ENCODE measurements at regions not wholly inside any gene's neighbourhood (a gene's known extent, or its start where the extent isn't known, plus 50 kb on each side); places are given as distances from the start of the nearest gene placed in this dataset.

DNA sequence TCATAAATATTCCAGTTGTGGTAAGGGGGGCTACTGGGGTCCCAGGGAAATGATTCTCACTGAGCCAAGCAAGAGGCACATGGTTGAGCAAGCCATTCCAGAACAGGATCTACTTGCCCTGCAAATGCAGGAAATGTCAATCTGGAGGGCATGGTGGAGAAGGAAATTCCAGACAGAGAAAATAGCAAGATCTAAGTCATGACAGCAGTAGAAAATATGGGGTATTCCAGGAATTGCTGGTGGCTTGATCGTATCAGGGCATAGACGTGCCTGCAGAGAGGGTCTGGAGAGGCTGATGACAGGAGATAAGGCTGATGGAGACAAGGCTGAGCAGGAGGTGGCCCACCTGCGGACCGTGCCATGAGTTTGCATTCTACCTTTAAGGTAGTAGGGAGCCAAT, 566.3 kb upstream of the CADM1 start:
- DNase-seq = no peak
- whole genome bisulfite sequencing, 2 donors = 26 to 31% methylated on average over 4 of the region's 4 CpGs
- Histone ChIP-seq H3K27me3 (no peaks in the 10 kb centered on the region), H3K4me1 (peaks cover 0 to 6% (median 0%) of the 10 kb centered on the region in 4 donors), H3K27ac (no peak overlapping the region), H3K36me3 (no peaks in the 10 kb centered on the region), H3K4me3 (no peak overlapping the region), H3K9me3 (no peaks in the 10 kb centered on the region)
- ATAC-seq (ENCODE audit: low FRiP score in 2 of 2) = no peak
- TF ChIP-seq EP300 (IDR thresholded peaks at IDR 0.05) (no peak), POLR2A (IDR thresholded peaks at IDR 0.05) (no peak), CTCF (IDR thresholded peaks at IDR 0.05) (no peak), POLR2AphosphoS5 (IDR thresholded peaks at IDR 0.05) (no peak)

GRCh38 chr11:116066777-116067176, 562.6 kb upstream of the CADM1 start:
- Histone ChIP-seq H3K27me3 (no peaks in the 10 kb centered on the region), H3K4me1 (peaks cover 0 to 10% (median 4%) of the 10 kb centered on the region in 4 donors), H3K27ac (no peak overlapping the region), H3K36me3 (no peaks in the 10 kb centered on the region), H3K9me3 (no peaks in the 10 kb centered on the region), H3K4me3 (no peak overlapping the region)
- DNase-seq (no peak), ATAC-seq (ENCODE audit: low FRiP score in 2 of 2) (no peak)
- TF ChIP-seq POLR2A (IDR thresholded peaks at IDR 0.05) (no peak), CTCF (IDR thresholded peaks at IDR 0.05) (no peak), EP300 (IDR thresholded peaks at IDR 0.05) (no peak), POLR2AphosphoS5 (IDR thresholded peaks at IDR 0.05) (no peak)
- 88 to 98% methylated on average over 6 of the region's 6 CpGs for whole genome bisulfite sequencing, 2 donors

DNA sequence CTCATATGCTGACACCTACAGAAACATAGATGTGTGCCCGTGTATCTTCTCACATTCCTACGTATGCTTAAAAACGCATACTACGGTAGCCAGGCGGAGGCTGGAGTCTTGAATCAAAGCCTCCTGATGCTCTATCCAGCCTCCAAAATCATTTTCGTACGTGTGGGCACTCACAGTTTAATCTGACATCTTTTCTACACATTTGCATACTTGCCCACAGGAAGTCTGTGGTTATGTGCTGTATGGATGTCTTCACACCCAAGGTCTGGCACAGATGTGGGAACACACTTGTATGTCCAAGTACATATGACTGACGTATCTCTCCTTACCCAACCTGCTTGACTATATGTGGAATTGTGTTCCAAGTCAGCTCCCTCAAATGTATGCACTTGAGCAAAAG, 561.8 kb upstream of the CADM1 start:
- peaks cover 0 to 10% (median 4%) of the 10 kb centered on the region in 4 donors for H3K4me1 ChIP-seq
- no peaks in the 10 kb centered on the region for H3K27me3 ChIP-seq
- H3K9me3 ChIP-seq = no peaks in the 10 kb centered on the region
- H3K4me3 ChIP-seq = no peak overlapping the region
- DNase-seq (no peak), ATAC-seq (ENCODE audit: low FRiP score in 2 of 2) (no peak)
- 84% methylated on average over 8 of the region's 8 CpGs for WGBS, 2 donors
- TF ChIP-seq POLR2AphosphoS5 (IDR thresholded peaks at IDR 0.05) = no peak
- TF ChIP-seq POLR2A (IDR thresholded peaks at IDR 0.05) = no peak
- TF ChIP-seq CTCF (IDR thresholded peaks at IDR 0.05) = no peak
- no peak for TF ChIP-seq EP300 (IDR thresholded peaks at IDR 0.05)
- H3K27ac ChIP-seq = no peak overlapping the region
- H3K36me3 ChIP-seq = no peaks in the 10 kb centered on the region

DNA sequence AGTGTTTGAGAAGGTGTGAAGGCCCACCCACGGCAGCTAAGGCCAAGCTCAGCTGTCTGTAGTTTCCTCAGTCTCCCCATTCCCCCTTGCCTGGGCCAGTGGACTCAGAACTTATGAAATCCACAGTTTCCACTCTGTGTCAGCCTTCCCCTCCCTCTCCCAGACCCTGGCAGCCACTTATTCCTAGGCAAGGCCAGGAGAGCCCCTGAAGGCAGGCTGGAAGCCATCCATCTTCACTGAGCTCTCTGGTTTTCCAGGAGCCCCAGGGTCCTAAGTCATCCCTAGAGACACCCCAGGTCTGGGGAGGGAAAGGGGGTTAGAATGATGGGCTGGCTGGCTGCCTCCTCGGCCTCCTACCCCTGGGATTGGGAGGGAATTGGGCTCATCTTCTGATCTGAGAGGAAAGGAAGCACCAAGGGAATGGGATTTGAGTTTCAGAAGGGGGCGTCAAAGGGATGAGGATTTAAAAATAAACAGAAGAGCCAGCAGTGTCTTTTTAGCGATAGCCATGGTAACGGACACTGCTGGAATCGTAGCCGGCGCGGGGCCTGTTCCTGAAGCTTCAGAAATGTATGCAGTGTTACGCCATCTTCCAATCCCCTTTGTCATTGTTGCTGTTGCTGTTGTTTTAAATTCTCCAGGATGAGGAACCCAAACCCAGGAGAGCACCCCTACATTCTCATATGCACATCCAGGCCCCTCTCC, 561.1 kb upstream of the CADM1 start:
- TF ChIP-seq POLR2A (IDR thresholded peaks at IDR 0.05) (no peak), EP300 (IDR thresholded peaks at IDR 0.05) (no peak), CTCF (IDR thresholded peaks at IDR 0.05) (no peak), POLR2AphosphoS5 (IDR thresholded peaks at IDR 0.05) (no peak)
- 87% methylated on average over 10 of the region's 10 CpGs for WGBS, 2 donors
- Histone ChIP-seq H3K27ac (no peak overlapping the region), H3K9me3 (no peaks in the 10 kb centered on the region), H3K36me3 (no peaks in the 10 kb centered on the region), H3K4me3 (no peak overlapping the region), H3K4me1 (peaks cover 0 to 7% (median 2%) of the 10 kb centered on the region in 4 donors), H3K27me3 (no peaks in the 10 kb centered on the region)
- DNase-seq (no peak), ATAC-seq (ENCODE audit: low FRiP score in 2 of 2) (no peak)
